ENCODE measurements at regions not wholly inside any gene's neighbourhood (a gene's known extent, or its start where the extent isn't known, plus 50 kb on each side); places are given as distances from the start of the nearest gene placed in this dataset.
"Not testable (repeated sequence)": the region's sequence is repeated elsewhere in the genome, so short reads cannot be mapped to it uniquely, and the experiment has no call there.

GRCh38 chr15:35209838-35210237, 124.7 kb upstream of the NANOGP8 start:
- DNase-seq (ENCODE audit: low read depth) = peak; percentile 88

GRCh38 chr15:35208353-35208752, 123.3 kb upstream of the NANOGP8 start:
- DNase-seq (ENCODE audit: low read depth) = no peak

- DNase-seq (ENCODE audit: low read depth) = no peak
These were observed 121.1 kb upstream of the NANOGP8 start for GRCh38 chr15:35206060-35206675.

GRCh38 chr15:35198197-35198596, 113.1 kb upstream of the NANOGP8 start:
- no peak for DNase-seq (ENCODE audit: low read depth)

- DNase-seq (ENCODE audit: low read depth) = no peak
These were observed 112.7 kb upstream of the NANOGP8 start for GRCh38 chr15:35197754-35198153.

GRCh38 chr15:35197306-35197705, 112.2 kb upstream of the NANOGP8 start:
- DNase-seq (ENCODE audit: low read depth) = no peak

GRCh38 chr15:35196273-35196672, 111.2 kb upstream of the NANOGP8 start:
- no peak for DNase-seq (ENCODE audit: low read depth)

- no peak for DNase-seq (ENCODE audit: low read depth)
These were observed 110.6 kb upstream of the NANOGP8 start for GRCh38 chr15:35195649-35196048.

- DNase-seq (ENCODE audit: low read depth) = no peak
These were observed 109.9 kb upstream of the NANOGP8 start for GRCh38 chr15:35195031-35195430.

GRCh38 chr15:35194296-35194695, 109.2 kb upstream of the NANOGP8 start:
- DNase-seq (ENCODE audit: low read depth) = no peak

GRCh38 chr15:35191783-35192182, 106.7 kb upstream of the NANOGP8 start:
- no peak for DNase-seq (ENCODE audit: low read depth)

- DNase-seq (ENCODE audit: low read depth) = no peak
These were observed 101.3 kb upstream of the NANOGP8 start for GRCh38 chr15:35186346-35186745.

- no peak for DNase-seq (ENCODE audit: low read depth)
These were observed 99.6 kb upstream of the NANOGP8 start for GRCh38 chr15:35184646-35185045.

- no peak for DNase-seq (ENCODE audit: low read depth)
These were observed 97.9 kb upstream of the NANOGP8 start for GRCh38 chr15:35182841-35183479.

- DNase-seq (ENCODE audit: low read depth) = peak; percentile 40
These were observed 96.4 kb upstream of the NANOGP8 start for GRCh38 chr15:35181538-35181937.

GRCh38 chr15:35179739-35180138, 94.6 kb upstream of the NANOGP8 start:
- DNase-seq (ENCODE audit: low read depth) = no peak

GRCh38 chr15:35178186-35178585, 93.1 kb upstream of the NANOGP8 start:
- DNase-seq (ENCODE audit: low read depth) = not testable (repeated sequence)

GRCh38 chr15:35174948-35175347, 89.9 kb upstream of the NANOGP8 start:
- DNase-seq (ENCODE audit: low read depth) = no peak

GRCh38 chr15:35173444-35174118, 88.5 kb upstream of the NANOGP8 start:
- DNase-seq (ENCODE audit: low read depth) = peak; percentile 9

GRCh38 chr15:35170207-35170606, 85.1 kb upstream of the NANOGP8 start:
- DNase-seq (ENCODE audit: low read depth) = no peak

- peak; percentile 33 for DNase-seq (ENCODE audit: low read depth)
These were observed 83.4 kb upstream of the NANOGP8 start for GRCh38 chr15:35168464-35168863.

GRCh38 chr15:35167675-35168074, 82.6 kb upstream of the NANOGP8 start:
- no peak for DNase-seq (ENCODE audit: low read depth)

GRCh38 chr15:35166730-35167359, 81.8 kb upstream of the NANOGP8 start:
- DNase-seq (ENCODE audit: low read depth) = no peak
